ENCODE measurements at regions not wholly inside any gene's neighbourhood (a gene's known extent, or its start where the extent isn't known, plus 50 kb on each side); places are given as distances from the start of the nearest gene placed in this dataset.

GRCh38 chr2:192735447-192735846, 540.7 kb upstream of the TMEFF2 start:
- TF ChIP-seq EZH2 (optimal IDR thresholded peaks at IDR 0.05; ENCODE audit: low read depth, low read length) (no peak), EZH2phosphoT487 (IDR thresholded peaks at IDR 0.05; ENCODE audit: low read length) (no peak), CTCF (IDR thresholded peaks at IDR 0.05; ENCODE audit: low read length) (no peak)
- Histone ChIP-seq H3K36me3 (replicated peaks; ENCODE audit: insufficient read depth, low read length) (no peaks in the 10 kb centered on the region), H3F3A (ENCODE audit: insufficient read depth, low read length) (no peaks in the 10 kb centered on the region), H3K9me3 (replicated peaks; ENCODE audit: insufficient read depth, low read length) (no peaks in the 10 kb centered on the region), H3K79me2 (ENCODE audit: low read length) (no peaks in the 10 kb centered on the region), H3K9ac (ENCODE audit: low read length) (no peak overlapping the region), H3K4me3 (ENCODE audit: low read length) (no peak overlapping the region), H3K4me1 (ENCODE audit: low read length) (no peaks in the 10 kb centered on the region), H3K4me2 (ENCODE audit: low read depth, low read length) (no peak overlapping the region), H3K9me2 (replicated peaks; ENCODE audit: insufficient read depth, low read length) (no peaks in the 10 kb centered on the region), H2AFZ (ENCODE audit: low read length) (no peak overlapping the region), H4K20me1 (ENCODE audit: insufficient read depth, low read length) (no peaks in the 10 kb centered on the region), H3K27me3 (replicated peaks; ENCODE audit: insufficient read depth, low read length) (no peaks in the 10 kb centered on the region), H3K27ac (ENCODE audit: low read length) (no peak overlapping the region)
- no peak for DNase-seq

GRCh38 chr2:192729369-192729768, 534.6 kb upstream of the TMEFF2 start:
- Histone ChIP-seq H3K9me3 (replicated peaks; ENCODE audit: insufficient read depth, low read length) (no peaks in the 10 kb centered on the region), H2AFZ (ENCODE audit: low read length) (no peak overlapping the region), H3K9ac (ENCODE audit: low read length) (no peak overlapping the region), H3K4me3 (ENCODE audit: low read length) (no peak overlapping the region), H3K4me2 (ENCODE audit: low read depth, low read length) (no peak overlapping the region), H3K27ac (ENCODE audit: low read length) (no peak overlapping the region), H3K79me2 (ENCODE audit: low read length) (no peaks in the 10 kb centered on the region), H3F3A (ENCODE audit: insufficient read depth, low read length) (no peaks in the 10 kb centered on the region), H3K9me2 (replicated peaks; ENCODE audit: insufficient read depth, low read length) (no peaks in the 10 kb centered on the region), H3K27me3 (replicated peaks; ENCODE audit: insufficient read depth, low read length) (no peaks in the 10 kb centered on the region), H3K4me1 (ENCODE audit: low read length) (no peaks in the 10 kb centered on the region), H4K20me1 (ENCODE audit: insufficient read depth, low read length) (no peaks in the 10 kb centered on the region), H3K36me3 (replicated peaks; ENCODE audit: insufficient read depth, low read length) (no peaks in the 10 kb centered on the region)
- TF ChIP-seq EZH2 (optimal IDR thresholded peaks at IDR 0.05; ENCODE audit: low read depth, low read length), result no peak
- TF ChIP-seq CTCF (IDR thresholded peaks at IDR 0.05; ENCODE audit: low read length), result no peak
- no peak for TF ChIP-seq EZH2phosphoT487 (IDR thresholded peaks at IDR 0.05; ENCODE audit: low read length)
- no peak for DNase-seq

GRCh38 chr2:192725991-192726390, 531.3 kb upstream of the TMEFF2 start:
- H3K9me2 ChIP-seq (replicated peaks; ENCODE audit: insufficient read depth, low read length), result no peaks in the 10 kb centered on the region
- no peaks in the 10 kb centered on the region for H4K20me1 ChIP-seq (ENCODE audit: insufficient read depth, low read length)
- H3K27ac ChIP-seq (ENCODE audit: low read length), result no peak overlapping the region
- no peak overlapping the region for H3K4me3 ChIP-seq (ENCODE audit: low read length)
- H3K4me1 ChIP-seq (ENCODE audit: low read length), result no peaks in the 10 kb centered on the region
- H3K9ac ChIP-seq (ENCODE audit: low read length), result no peak overlapping the region
- DNase-seq, result no peak
- TF ChIP-seq EZH2 (optimal IDR thresholded peaks at IDR 0.05; ENCODE audit: low read depth, low read length) (no peak), EZH2phosphoT487 (IDR thresholded peaks at IDR 0.05; ENCODE audit: low read length) (no peak), CTCF (IDR thresholded peaks at IDR 0.05; ENCODE audit: low read length) (no peak)
- H3K27me3 ChIP-seq (replicated peaks; ENCODE audit: insufficient read depth, low read length), result no peaks in the 10 kb centered on the region
- H3K9me3 ChIP-seq (replicated peaks; ENCODE audit: insufficient read depth, low read length), result no peaks in the 10 kb centered on the region
- H3K4me2 ChIP-seq (ENCODE audit: low read depth, low read length), result no peak overlapping the region
- H3K36me3 ChIP-seq (replicated peaks; ENCODE audit: insufficient read depth, low read length), result no peaks in the 10 kb centered on the region
- H2AFZ ChIP-seq (ENCODE audit: low read length), result no peak overlapping the region
- H3K79me2 ChIP-seq (ENCODE audit: low read length), result no peaks in the 10 kb centered on the region
- no peaks in the 10 kb centered on the region for H3F3A ChIP-seq (ENCODE audit: insufficient read depth, low read length)
